Smooth muscle cell (in vitro differentiated cells): ENCODE measurements at regions not wholly inside any gene's neighbourhood (a gene's known extent, or its start where the extent isn't known, plus 50 kb on each side); places are given as distances from the start of the nearest gene placed in this dataset.
A peak's percentile ranks its signal among the peaks of the same experiment; 100 is the strongest.

Source experiments
- DNase-seq: peaks from one replicate; lab custom pipeline; 2025; ENCODE audit not compliant: unreplicated experiment; lab: John Stamatoyannopoulos, UW
- H2AFZ ChIP-seq: fragments of 200-600 bp; sonication (generic); 2 replicates; pipeline ENCODE4 v1.6.0; 2016; ENCODE audit warnings: antibody characterized with exemption, low read depth, mild to moderate bottlenecking
- H3F3A ChIP-seq: fragments of 200-600 bp; sonication (generic); 2 replicates; pipeline ENCODE4 v1.6.0; 2017; ENCODE audit warnings: antibody characterized with exemption, low read depth
- H3K27ac ChIP-seq: fragments of 200-600 bp; sonication (generic); 2 replicates; pipeline ENCODE4 v1.5.1; 2016; ENCODE audit warnings: low read depth, mild to moderate bottlenecking
- H3K27me3 ChIP-seq: fragments of 200-600 bp; sonication (generic); 2 replicates; pipeline ENCODE4 v1.6.1; 2016; ENCODE audit warnings: low read depth, mild to moderate bottlenecking
- H3K36me3 ChIP-seq: fragments of 200-600 bp; sonication (generic); 2 replicates; pipeline ENCODE4 v1.5.1; 2016; ENCODE audit warnings: low read depth
- H3K4me1 ChIP-seq: fragments of 200-600 bp; sonication (generic); 2 replicates; pipeline ENCODE4 v1.5.1; 2016; ENCODE audit warnings: low read depth
- H3K4me2 ChIP-seq: fragments of 200-600 bp; sonication (generic); 2 replicates; pipeline ENCODE4 v1.6.0; 2016; ENCODE audit warnings: mild to moderate bottlenecking
- H3K4me3 ChIP-seq: fragments of 200-600 bp; sonication (generic); 2 replicates; pipeline ENCODE4 v1.5.1; 2016; ENCODE audit warnings: mild to moderate bottlenecking
- H3K79me2 ChIP-seq: fragments of 200-600 bp; sonication (generic); 2 replicates; pipeline ENCODE4 v1.6.0; 2016; ENCODE audit warnings: low read depth, mild to moderate bottlenecking
- H3K9ac ChIP-seq: fragments of 200-600 bp; sonication (generic); 2 replicates; pipeline ENCODE4 v1.6.0; 2016; ENCODE audit warnings: low read depth
- H3K9me3 ChIP-seq: fragments of 200-600 bp; sonication (generic); replicated peaks from 2 replicates; pipeline ENCODE4 v1.5.1; 2016; ENCODE audit warnings: low read depth
- H4K20me1 ChIP-seq: fragments of 200-600 bp; sonication (generic); 2 replicates; pipeline ENCODE4 v1.6.0; 2016; ENCODE audit warnings: low read depth
- WGBS: methylation state at CpG from one replicate; pipeline ENCODE4 v1.1.7; 2016; ENCODE audit warnings: low lambda C conversion rate; 5-methylcytosine and 5-hydroxymethylcytosine counted together
- TF ChIP-seq, protein P1 (sequence below): fragments of 200-600 bp; sonication (generic); IDR thresholded peaks from 2 replicates; pipeline ENCODE4 v1.5.1; 2017; ENCODE audit warnings: borderline replicate concordance, mild to moderate bottlenecking, antibody characterized with exemption; ENCODE audit not compliant: insufficient read depth, poor library complexity, severe bottlenecking

DNA sequence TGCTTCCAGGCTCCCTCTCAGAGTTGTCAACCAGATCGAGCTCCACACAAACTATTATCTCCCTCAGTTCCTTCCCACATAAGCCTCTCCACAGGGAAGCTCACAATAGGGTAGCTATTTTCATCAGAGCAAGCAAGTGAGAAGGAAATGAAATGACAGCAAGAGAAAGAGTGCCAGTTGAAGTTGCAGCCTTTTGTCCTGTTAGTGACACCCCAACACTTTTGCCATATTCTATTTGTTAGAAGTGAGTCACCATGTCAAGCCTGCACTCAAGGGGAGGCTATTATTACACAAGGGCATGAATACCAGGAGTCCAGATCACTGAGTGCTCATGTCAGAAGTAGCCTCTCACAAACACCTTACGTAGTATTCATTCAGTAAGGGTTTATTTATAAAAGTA lies 266.3 kb upstream of the NOCT start:
- H2AFZ ChIP-seq, result no peak overlapping the region
- no peaks in the 10 kb centered on the region for H3K36me3 ChIP-seq
- H3K27me3 ChIP-seq, result no peaks in the 10 kb centered on the region
- WGBS, result 84% methylated on average over 2 of the region's 2 CpGs
- H3K27ac ChIP-seq, result no peak overlapping the region
- no peak overlapping the region for H3K4me2 ChIP-seq
- H4K20me1 ChIP-seq, result no peaks in the 10 kb centered on the region
- TF ChIP-seq, protein P1, sequence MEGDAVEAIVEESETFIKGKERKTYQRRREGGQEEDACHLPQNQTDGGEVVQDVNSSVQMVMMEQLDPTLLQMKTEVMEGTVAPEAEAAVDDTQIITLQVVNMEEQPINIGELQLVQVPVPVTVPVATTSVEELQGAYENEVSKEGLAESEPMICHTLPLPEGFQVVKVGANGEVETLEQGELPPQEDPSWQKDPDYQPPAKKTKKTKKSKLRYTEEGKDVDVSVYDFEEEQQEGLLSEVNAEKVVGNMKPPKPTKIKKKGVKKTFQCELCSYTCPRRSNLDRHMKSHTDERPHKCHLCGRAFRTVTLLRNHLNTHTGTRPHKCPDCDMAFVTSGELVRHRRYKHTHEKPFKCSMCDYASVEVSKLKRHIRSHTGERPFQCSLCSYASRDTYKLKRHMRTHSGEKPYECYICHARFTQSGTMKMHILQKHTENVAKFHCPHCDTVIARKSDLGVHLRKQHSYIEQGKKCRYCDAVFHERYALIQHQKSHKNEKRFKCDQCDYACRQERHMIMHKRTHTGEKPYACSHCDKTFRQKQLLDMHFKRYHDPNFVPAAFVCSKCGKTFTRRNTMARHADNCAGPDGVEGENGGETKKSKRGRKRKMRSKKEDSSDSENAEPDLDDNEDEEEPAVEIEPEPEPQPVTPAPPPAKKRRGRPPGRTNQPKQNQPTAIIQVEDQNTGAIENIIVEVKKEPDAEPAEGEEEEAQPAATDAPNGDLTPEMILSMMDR, result no peak
- H3K9me3 ChIP-seq, result peaks cover 8% of the 10 kb centered on the region
- H3F3A ChIP-seq, result no peaks in the 10 kb centered on the region
- H3K79me2 ChIP-seq, result no peaks in the 10 kb centered on the region
- no peak overlapping the region for H3K9ac ChIP-seq
- DNase-seq, result no peak
- H3K4me3 ChIP-seq, result no peak overlapping the region
- no peaks in the 10 kb centered on the region for H3K4me1 ChIP-seq

DNA sequence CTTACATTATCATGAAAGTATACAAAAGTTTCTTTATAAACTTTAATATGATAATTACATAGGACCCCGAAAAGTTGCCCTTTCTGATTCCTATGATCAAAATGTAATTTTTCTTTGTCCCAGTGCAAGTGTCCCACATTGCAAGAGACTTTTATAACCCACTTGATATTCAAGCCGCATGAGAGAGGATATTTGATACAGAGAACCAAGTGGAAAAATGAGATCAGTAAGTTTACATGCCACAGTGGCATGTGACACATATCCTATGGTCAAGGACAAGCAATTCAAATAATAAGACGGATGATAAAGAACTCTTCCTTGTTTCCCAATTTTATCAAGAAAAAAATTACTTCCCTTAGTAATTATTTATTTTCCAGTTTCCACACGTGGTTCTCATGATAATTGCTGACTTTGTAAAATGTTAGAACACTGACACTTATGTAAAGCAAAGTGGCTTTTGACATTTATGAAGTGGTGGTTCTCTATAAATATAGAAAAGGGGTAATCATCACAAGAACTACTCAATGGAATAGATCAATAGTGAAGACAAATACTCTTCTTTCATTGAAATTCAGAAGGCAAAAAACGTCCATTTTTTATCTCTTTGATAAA lies 273.7 kb upstream of the NOCT start:
- WGBS, result 83% methylated on average over 5 of the region's 5 CpGs

DNA sequence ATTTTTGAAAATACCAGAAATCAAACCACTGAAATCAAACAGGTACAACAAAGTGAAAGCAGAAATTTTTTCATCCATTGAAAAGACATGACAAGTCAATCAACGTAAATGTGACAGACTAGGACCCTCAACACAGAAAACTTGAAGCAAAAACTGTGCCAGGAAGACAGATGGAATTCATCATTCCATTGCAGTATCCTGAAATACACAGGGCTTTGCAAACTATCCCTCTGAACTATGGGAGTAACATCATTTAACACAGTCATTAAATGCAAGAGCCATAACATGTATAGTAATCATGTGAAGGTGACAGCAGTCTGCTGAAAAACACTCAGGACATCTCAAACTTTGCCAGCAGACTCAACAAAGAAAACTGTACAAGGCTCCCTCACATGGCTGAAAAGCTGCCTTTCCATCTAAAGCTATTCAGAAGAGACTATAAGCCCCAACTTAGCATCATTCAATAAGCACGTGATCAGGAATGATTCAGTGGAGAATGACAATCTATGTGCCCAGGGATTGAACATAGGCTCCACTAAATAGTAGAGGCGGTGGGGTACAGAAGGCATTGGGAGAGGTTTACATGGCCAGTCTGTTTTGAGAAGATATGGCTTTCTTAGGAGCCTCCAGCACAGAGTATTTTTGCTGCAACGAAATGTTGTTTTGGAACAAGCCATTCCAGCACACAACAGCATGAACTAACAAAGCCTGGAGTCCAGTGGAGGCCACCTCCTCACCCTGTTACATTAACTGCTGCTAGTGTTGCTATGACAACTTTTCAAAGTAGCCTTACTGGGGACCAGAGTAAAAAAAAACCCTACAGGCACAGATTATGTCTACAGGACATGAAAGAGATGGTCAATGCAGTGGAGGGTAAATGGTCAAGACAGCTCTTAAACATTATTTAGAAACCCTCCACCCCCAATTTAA lies 274.5 kb upstream of the NOCT start:
- Histone ChIP-seq H3K27ac (no peak overlapping the region), H3K4me2 (no peak overlapping the region), H3F3A (no peaks in the 10 kb centered on the region), H3K4me1 (peaks cover 15% of the 10 kb centered on the region), H4K20me1 (no peaks in the 10 kb centered on the region), H2AFZ (no peak overlapping the region), H3K79me2 (no peaks in the 10 kb centered on the region), H3K9me3 (no peaks in the 10 kb centered on the region), H3K36me3 (no peaks in the 10 kb centered on the region), H3K9ac (no peak overlapping the region), H3K4me3 (no peak overlapping the region), H3K27me3 (no peaks in the 10 kb centered on the region)
- DNase-seq, result no peak
- 92% methylated on average over 4 of the region's 4 CpGs for WGBS
- TF ChIP-seq, protein P1, result no peak

More for the DNA sequence above, 273.7 kb upstream of the NOCT start:
- no peaks in the 10 kb centered on the region for H3K79me2 ChIP-seq
- H3K9me3 ChIP-seq, result no peaks in the 10 kb centered on the region
- no peaks in the 10 kb centered on the region for H3K36me3 ChIP-seq
- TF ChIP-seq, protein P1, result no peak
- peaks cover 8% of the 10 kb centered on the region for H3K4me1 ChIP-seq
- no peak for DNase-seq
- H3K4me3 ChIP-seq, result no peak overlapping the region
- H3F3A ChIP-seq, result no peaks in the 10 kb centered on the region
- H4K20me1 ChIP-seq, result no peaks in the 10 kb centered on the region
- no peak overlapping the region for H3K4me2 ChIP-seq
- H3K9ac ChIP-seq, result no peak overlapping the region
- H3K27me3 ChIP-seq, result no peaks in the 10 kb centered on the region
- H3K27ac ChIP-seq, result no peak overlapping the region
- no peak overlapping the region for H2AFZ ChIP-seq

DNA sequence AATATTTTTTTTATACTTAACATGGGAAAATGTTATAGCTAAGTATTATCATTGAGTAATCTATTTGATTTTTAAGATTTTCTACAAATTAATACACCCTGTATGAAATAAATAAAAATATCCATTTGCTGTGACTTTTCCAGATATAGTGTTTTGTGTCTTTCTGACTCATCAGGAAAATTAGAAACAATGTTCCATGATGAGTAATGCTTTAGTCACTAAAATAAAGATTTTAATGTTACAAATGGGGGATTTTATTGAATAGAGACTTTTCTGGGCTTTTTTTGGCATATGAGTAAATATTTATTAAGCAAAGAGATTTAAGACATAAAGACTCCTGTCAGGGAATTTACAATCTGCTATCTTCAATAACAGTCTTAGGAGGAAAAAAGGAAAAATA lies 279.2 kb upstream of the NOCT start:
- Histone ChIP-seq H3K36me3 (no peaks in the 10 kb centered on the region), H3K27me3 (no peaks in the 10 kb centered on the region), H2AFZ (peak overlapping the region; percentile 51), H3K4me3 (no peak overlapping the region), H3K9me3 (no peaks in the 10 kb centered on the region), H3K79me2 (no peaks in the 10 kb centered on the region), H3K27ac (peak overlapping the region; percentile 57), H3F3A (no peaks in the 10 kb centered on the region), H3K9ac (peak overlapping the region; percentile 29), H3K4me1 (peaks cover 19% of the 10 kb centered on the region), H4K20me1 (no peaks in the 10 kb centered on the region), H3K4me2 (peak overlapping the region; percentile 74)
- DNase-seq, result no peak
- TF ChIP-seq, protein P1, result no peak
